M059J (cell line): ENCODE measurements at regions not wholly inside any gene's neighbourhood (a gene's known extent, or its start where the extent isn't known, plus 50 kb on each side); places are given as distances from the start of the nearest gene placed in this dataset.

ENCODE experiments used
- DNase-seq: peaks from one replicate; pipeline ENCODE4 v3.0.0-alpha.2; 2012; ENCODE audit warnings: low read depth

GRCh38 chr3:127135241-127136023, 57.5 kb upstream of the PRR23E start:
- peak; percentile 27 for DNase-seq

- no peak for DNase-seq
Measured at GRCh38 chr3:127136024-127136600, 56.8 kb upstream of the PRR23E start.

GRCh38 chr3:127136706-127137105, 56.2 kb upstream of the PRR23E start:
- no peak for DNase-seq

GRCh38 chr3:127137113-127137512, 55.8 kb upstream of the PRR23E start:
- peak; percentile 21 for DNase-seq

- DNase-seq = no peak
Measured at GRCh38 chr3:127137757-127138536, 55.0 kb upstream of the PRR23E start.

GRCh38 chr3:127139601-127140500, 53.1 kb upstream of the PRR23E start:
- no peak for DNase-seq

- DNase-seq = no peak
Measured at GRCh38 chr3:127140501-127141460, 52.1 kb upstream of the PRR23E start.

GRCh38 chr3:127141921-127142730, 50.8 kb upstream of the PRR23E start:
- DNase-seq = peak; percentile 41
